ENCODE measurements at regions not wholly inside any gene's neighbourhood (a gene's known extent, or its start where the extent isn't known, plus 50 kb on each side); places are given as distances from the start of the nearest gene placed in this dataset.

DNA sequence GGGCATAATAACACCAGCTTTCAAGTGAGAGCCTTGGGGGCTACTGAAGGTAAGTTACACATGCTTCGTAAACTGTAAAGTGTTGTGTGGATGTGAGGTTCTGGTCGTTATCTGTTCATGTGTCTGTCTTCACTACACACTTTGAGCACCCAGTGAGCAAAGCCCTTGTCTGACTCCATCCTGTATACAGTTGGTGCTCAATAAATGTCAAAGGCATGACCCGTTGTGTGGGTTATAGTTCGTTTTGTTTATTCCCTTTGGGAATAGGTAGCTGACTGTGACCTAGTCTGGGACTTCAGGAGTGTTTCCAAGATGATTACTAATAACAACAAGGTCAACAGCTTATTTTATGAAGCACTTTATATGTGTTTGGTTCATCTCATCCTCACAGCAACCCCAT, 146.9 kb downstream of the MIAT start:
- Histone ChIP-seq H2AFZ (ENCODE audit: control insufficient read depth, low read length) (no peak overlapping the region), H3K4me2 (ENCODE audit: control insufficient read depth, extremely low read depth, insufficient read depth, low read depth, low read length) (no peak overlapping the region), H3K9ac (ENCODE audit: control insufficient read depth, extremely low read depth, insufficient read depth, low read length) (no peak overlapping the region), H3K27ac (ENCODE audit: control insufficient read depth, insufficient read depth, low read length) (no peak overlapping the region), H3K9me3 (ENCODE audit: control insufficient read depth, low read depth, low read length) (no peaks in the 10 kb centered on the region), H3K79me2 (ENCODE audit: control insufficient read depth, insufficient read depth, low read length) (no peaks in the 10 kb centered on the region), H4K20me1 (ENCODE audit: control insufficient read depth, extremely low read depth, insufficient read depth, low read length) (no peaks in the 10 kb centered on the region), H3K27me3 (ENCODE audit: control insufficient read depth, extremely low read depth, insufficient read depth, low read length) (no peaks in the 10 kb centered on the region), H3K9me1 (ENCODE audit: control insufficient read depth, extremely low read depth, insufficient read depth, low read length) (no peaks in the 10 kb centered on the region), H3K36me3 (ENCODE audit: control insufficient read depth in 2 of 2, extremely low read depth in 1 of 2, insufficient read depth in 2 of 2, low read length in 2 of 2) (no peaks in the 10 kb centered on the region), H3K4me1 (ENCODE audit: control insufficient read depth, extremely low read depth, insufficient read depth, low read length) (peaks cover 6% of the 10 kb centered on the region), H3K4me3 (ENCODE audit: control insufficient read depth in 2 of 3, extremely low read depth in 1 of 3, insufficient read depth in 2 of 3, low read depth in 1 of 3, low read length in 3 of 3) (no peak overlapping the region)
- FAIRE-seq = no peak
- TF ChIP-seq EZH2 (IDR thresholded peaks at IDR 0.05; ENCODE audit: low read length) = no peak
- TF ChIP-seq, protein P1, sequence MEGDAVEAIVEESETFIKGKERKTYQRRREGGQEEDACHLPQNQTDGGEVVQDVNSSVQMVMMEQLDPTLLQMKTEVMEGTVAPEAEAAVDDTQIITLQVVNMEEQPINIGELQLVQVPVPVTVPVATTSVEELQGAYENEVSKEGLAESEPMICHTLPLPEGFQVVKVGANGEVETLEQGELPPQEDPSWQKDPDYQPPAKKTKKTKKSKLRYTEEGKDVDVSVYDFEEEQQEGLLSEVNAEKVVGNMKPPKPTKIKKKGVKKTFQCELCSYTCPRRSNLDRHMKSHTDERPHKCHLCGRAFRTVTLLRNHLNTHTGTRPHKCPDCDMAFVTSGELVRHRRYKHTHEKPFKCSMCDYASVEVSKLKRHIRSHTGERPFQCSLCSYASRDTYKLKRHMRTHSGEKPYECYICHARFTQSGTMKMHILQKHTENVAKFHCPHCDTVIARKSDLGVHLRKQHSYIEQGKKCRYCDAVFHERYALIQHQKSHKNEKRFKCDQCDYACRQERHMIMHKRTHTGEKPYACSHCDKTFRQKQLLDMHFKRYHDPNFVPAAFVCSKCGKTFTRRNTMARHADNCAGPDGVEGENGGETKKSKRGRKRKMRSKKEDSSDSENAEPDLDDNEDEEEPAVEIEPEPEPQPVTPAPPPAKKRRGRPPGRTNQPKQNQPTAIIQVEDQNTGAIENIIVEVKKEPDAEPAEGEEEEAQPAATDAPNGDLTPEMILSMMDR (optimal IDR thresholded peaks at IDR 0.05 in 1 of 3, IDR thresholded peaks at IDR 0.05 in 1 of 3, conservative IDR thresholded peaks at IDR 0.05 in 1 of 3; ENCODE audit: extremely low read depth in 1 of 3, insufficient read depth in 2 of 3, low read length in 3 of 3) = no peak
- no peak for DNase-seq (ENCODE audit: low read depth, low spot score)
- dilution Hi-C loops (cut with MboI; ENCODE audit: extremely low pct_ligation_motif_present, low sequenced_read_pairs) = no loop called here

DNA sequence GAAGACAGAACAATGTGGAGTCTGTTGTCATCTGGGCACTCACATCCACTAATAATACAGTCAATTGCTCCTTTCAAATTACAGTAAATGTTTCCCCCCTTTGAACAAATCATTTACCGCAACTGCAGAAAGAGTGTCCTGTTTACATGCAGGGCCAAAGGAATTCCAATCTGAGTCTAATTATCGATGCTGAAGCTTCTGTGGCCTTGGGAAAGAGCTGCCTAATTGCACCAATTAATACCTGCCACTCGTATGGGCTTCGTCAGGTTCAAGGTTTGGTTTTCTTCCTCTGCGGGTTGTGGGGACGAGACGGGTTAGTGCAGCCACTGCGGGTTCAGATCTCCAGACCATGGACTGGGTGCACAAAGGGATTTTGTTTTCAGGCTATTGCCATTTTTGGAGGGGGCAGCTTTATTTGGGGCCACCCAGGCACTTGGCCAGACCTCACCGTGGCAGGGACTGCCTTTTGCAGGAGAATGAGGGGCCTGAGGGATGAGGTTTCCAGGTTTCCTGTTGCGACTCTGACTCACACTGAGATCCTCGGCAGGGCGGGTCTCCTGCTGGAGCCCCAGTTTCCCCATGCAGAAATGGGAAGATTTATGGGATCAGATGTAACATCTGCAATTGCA, 147.6 kb downstream of the MIAT start:
- Histone ChIP-seq H3K36me3 (ENCODE audit: control insufficient read depth in 2 of 2, extremely low read depth in 1 of 2, insufficient read depth in 2 of 2, low read length in 2 of 2) (no peaks in the 10 kb centered on the region), H3K27me3 (ENCODE audit: control insufficient read depth, extremely low read depth, insufficient read depth, low read length) (no peaks in the 10 kb centered on the region), H3K9me1 (ENCODE audit: control insufficient read depth, extremely low read depth, insufficient read depth, low read length) (no peaks in the 10 kb centered on the region), H3K9ac (ENCODE audit: control insufficient read depth, extremely low read depth, insufficient read depth, low read length) (no peak overlapping the region), H3K79me2 (ENCODE audit: control insufficient read depth, insufficient read depth, low read length) (no peaks in the 10 kb centered on the region), H3K4me3 (ENCODE audit: control insufficient read depth in 2 of 3, extremely low read depth in 1 of 3, insufficient read depth in 2 of 3, low read depth in 1 of 3, low read length in 3 of 3) (no peak overlapping the region), H3K9me3 (ENCODE audit: control insufficient read depth, low read depth, low read length) (no peaks in the 10 kb centered on the region), H3K4me1 (ENCODE audit: control insufficient read depth, extremely low read depth, insufficient read depth, low read length) (peaks cover 6% of the 10 kb centered on the region), H2AFZ (ENCODE audit: control insufficient read depth, low read length) (no peak overlapping the region), H3K27ac (ENCODE audit: control insufficient read depth, insufficient read depth, low read length) (no peak overlapping the region), H3K4me2 (ENCODE audit: control insufficient read depth, extremely low read depth, insufficient read depth, low read depth, low read length) (no peak overlapping the region), H4K20me1 (ENCODE audit: control insufficient read depth, extremely low read depth, insufficient read depth, low read length) (no peaks in the 10 kb centered on the region)
- FAIRE-seq (no peak), DNase-seq (ENCODE audit: low read depth, low spot score) (no peak)
- TF ChIP-seq, protein P1 (optimal IDR thresholded peaks at IDR 0.05 in 1 of 3, IDR thresholded peaks at IDR 0.05 in 1 of 3, conservative IDR thresholded peaks at IDR 0.05 in 1 of 3; ENCODE audit: extremely low read depth in 1 of 3, insufficient read depth in 2 of 3, low read length in 3 of 3) = no peak
- no peak for TF ChIP-seq EZH2 (IDR thresholded peaks at IDR 0.05; ENCODE audit: low read length)
- dilution Hi-C loops (cut with MboI; ENCODE audit: extremely low pct_ligation_motif_present, low sequenced_read_pairs) = no loop called here

All from keratinocyte (primary cell).